Heart right ventricle (tissue), 16 donors: ENCODE measurements at regions not wholly inside any gene's neighbourhood (a gene's known extent, or its start where the extent isn't known, plus 50 kb on each side); places are given as distances from the start of the nearest gene placed in this dataset.
A peak's percentile ranks its signal among the peaks of the same experiment; 100 is the strongest.

ENCODE experiments used
- ATAC-seq, 8 donors: fragments of 200-7000 bp; cut with Tn5 transposase; one replicate each; pipeline ENCODE4 v1.9.1; 2020; ENCODE audit warnings: mild to moderate bottlenecking in 8 of 8, moderate library complexity in 8 of 8, moderate number of reproducible peaks in 1 of 8
- DNase-seq, 2 donors: peaks; one replicate each; pipeline ENCODE4 v3.0.0-alpha.2; 2020
- H3K27ac ChIP-seq, 10 donors: fragments of 200-600 bp; sonication (generic) in 2 of 10; one replicate each; pipeline versions ENCODE4 v1.5.0 to v1.8.0; 2020 to 2022; ENCODE audit warnings: mild to moderate bottlenecking in 3 of 10
- H3K27me3 ChIP-seq, 7 donors: fragments of 200-600 bp; one replicate each; pipeline ENCODE4 v1.8.0; 2021 to 2022; ENCODE audit warnings: mild to moderate bottlenecking in 2 of 7
- H3K36me3 ChIP-seq, 9 donors: fragments of 200-600 bp; sonication (generic) in 1 of 9; one replicate each; pipeline versions ENCODE4 v1.5.0 to v1.8.0; 2020 to 2022; ENCODE audit warnings: mild to moderate bottlenecking in 2 of 9
- H3K4me1 ChIP-seq, 9 donors: fragments of 200-600 bp; sonication (generic) in 1 of 9; one replicate each; pipeline versions ENCODE4 v1.5.0 to v1.8.0; 2020 to 2022; ENCODE audit warnings: mild to moderate bottlenecking in 4 of 9
- H3K4me3 ChIP-seq, 10 donors: fragments of 200-600 bp; sonication (generic) in 2 of 10; one replicate each; pipeline versions ENCODE4 v1.5.0 to v1.8.0; 2020 to 2022; ENCODE audit warnings: mild to moderate bottlenecking in 7 of 10, moderate library complexity in 2 of 10
- H3K9me3 ChIP-seq, 11 donors: fragments of 200-600 bp in 10 of 11; sonication (generic) in 2 of 11; one replicate each; pipeline versions ENCODE4 v1.5.0 to v1.8.0; 2013 to 2022; ENCODE audit warnings: mild to moderate bottlenecking in 2 of 11, control low read depth in 1 of 11, moderate library complexity in 1 of 11
- CTCF ChIP-seq, 9 donors: fragments of 200-600 bp; sonication (generic) in 2 of 9; IDR thresholded peaks; one replicate each; pipeline versions ENCODE4 v1.5.0 to v1.8.0; 2021 to 2022; ENCODE audit warnings: antibody characterized with exemption in 9 of 9, mild to moderate bottlenecking in 5 of 9, moderate library complexity in 1 of 9
- WGBS, 2 donors: extraction: QIAGEN DNeasy Blood & Tissue Kit; methylation state at CpG; one replicate each; pipeline ENCODE4 v1.1.7; 2013; ENCODE audit warnings: inconsistent platforms in 1 of 2; 5-methylcytosine and 5-hydroxymethylcytosine counted together
- intact Hi-C, 10 donors: fragments of 100-400 bp; cut with DNase I; formaldehyde crosslinking; loops; one replicate each; pipeline versions ENCODE4 v1.11.1 to v1.14.2; 2022
- donor health status: Arrhythmogenic right ventricular cardiomyopathy.
- donor health status: ischemic (EF 13 %, LVEDD 7.1; RV severe dilation, severe dysfunction).
- donor health status: healthy with polysubstance abuse.
- donor health status: DM: no; HTN: yes; CAD: no.
- donor health status: DM: no; HTN: no; CAD: no.
- donor health status: ischemic (EF 25% LVEDD 6.9; RV normal size, moderate dysfunction).
- donor health status: ischemic (EF 25% LVEDD 5.7; RV mildly dilated, moderate dysfunction).
- donor health status: healthy.
- donor health status: DM: yes; HTN: yes; CAD: no.
- donor health status: Ischemic cardiomyopathy.
- donor health status: ischemic (EF 35%, LVEDD 5.7; RV mildly dilated, moderate dysfunction).
- donor health status: nonischemic (EF 11% LVEDD 7.7; RV severe dilation, severe dysfunction).
- donor health status: DM: yes; HTN: yes; CAD: no.
- donor health status: PGD.
- donor health status: ischemic (EF 29% LVEDD 5.4; RV normal size, mild dysfunction).
- donor health status: nonischemic (EF 23%, LVEDD 6.1; RV moderate dilation, normal function).

DNA sequence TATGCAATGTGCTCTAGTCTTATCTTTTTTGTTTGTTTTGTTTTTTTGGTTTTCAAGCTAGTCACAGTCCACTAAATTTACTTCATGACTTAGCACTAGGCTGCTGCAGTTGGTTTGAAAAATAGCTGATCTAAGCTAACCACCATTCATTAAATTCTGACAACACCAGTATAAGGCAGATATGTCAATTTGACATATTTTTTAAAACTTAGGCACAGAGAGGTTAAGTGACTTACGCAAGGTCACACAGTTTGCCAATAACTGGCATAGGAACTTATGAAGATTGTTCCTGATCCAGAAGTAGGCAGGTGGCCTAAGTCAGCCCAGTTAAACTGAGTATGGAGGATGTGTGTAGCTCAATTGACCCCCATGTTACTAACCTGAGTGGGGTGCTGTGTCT, 377.3 kb upstream of the NFE2L3 start:
- intact Hi-C loops: no loop called here
- H3K27ac ChIP-seq: no peak overlapping the region
- ATAC-seq: no peak

DNA sequence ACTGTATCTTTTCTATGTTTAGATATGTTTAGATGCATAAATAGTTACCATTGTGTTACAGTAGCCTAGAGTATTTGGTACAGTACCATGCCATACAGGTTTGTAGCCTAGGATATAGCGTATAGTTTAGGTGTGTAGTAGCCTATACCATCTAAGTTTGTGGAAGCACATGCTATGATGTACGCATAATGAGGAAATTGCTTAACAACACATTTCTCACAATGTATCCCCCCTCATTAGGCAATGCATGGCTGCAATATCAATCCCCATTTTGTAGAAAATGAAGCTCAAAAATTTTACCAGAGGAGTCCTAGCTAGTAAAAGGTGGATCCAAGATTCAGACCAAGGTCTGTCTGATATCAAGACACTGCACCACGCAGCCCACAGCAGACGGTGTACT, 376.4 kb upstream of the NFE2L3 start:
- H3K9me3 ChIP-seq: no peaks in the 10 kb centered on the region
- intact Hi-C loops: no loop called here
- 90 to 93% methylated on average over 4 of the region's 4 CpGs for WGBS, 2 donors
- ATAC-seq (no peak), DNase-seq (no peak)
- H3K4me1 ChIP-seq: peaks cover 0 to 15% (median 0%) of the 10 kb centered on the region in 9 donors
- no peaks in the 10 kb centered on the region for H3K27me3 ChIP-seq
- no peak for TF ChIP-seq CTCF (IDR thresholded peaks at IDR 0.05)
- H3K27ac ChIP-seq: peak overlapping the region in 3 of 10 donors; percentile 1 to 39 (median 16)
- no peaks in the 10 kb centered on the region for H3K36me3 ChIP-seq
- no peak overlapping the region for H3K4me3 ChIP-seq

More for the DNA sequence above, 377.3 kb upstream of the NFE2L3 start:
- H3K36me3 ChIP-seq: no peaks in the 10 kb centered on the region
- DNase-seq: no peak
- H3K9me3 ChIP-seq: no peaks in the 10 kb centered on the region
- peaks cover 0 to 21% (median 0%) of the 10 kb centered on the region in 9 donors for H3K4me1 ChIP-seq
- H3K27me3 ChIP-seq: no peaks in the 10 kb centered on the region
- H3K4me3 ChIP-seq: no peak overlapping the region
- TF ChIP-seq CTCF (IDR thresholded peaks at IDR 0.05): no peak
- 99 to 100% methylated on average over 1 of the region's 1 CpG for WGBS, 2 donors

- WGBS, 2 donors: 69 to 79% methylated on average over 3 of the region's 3 CpGs
- intact Hi-C loops: no loop called here
- peak in 1 of 2 donors; percentile 47 for DNase-seq
These were observed 375.8 kb upstream of the NFE2L3 start for GRCh38 chr7:25775999-25776743.

DNA sequence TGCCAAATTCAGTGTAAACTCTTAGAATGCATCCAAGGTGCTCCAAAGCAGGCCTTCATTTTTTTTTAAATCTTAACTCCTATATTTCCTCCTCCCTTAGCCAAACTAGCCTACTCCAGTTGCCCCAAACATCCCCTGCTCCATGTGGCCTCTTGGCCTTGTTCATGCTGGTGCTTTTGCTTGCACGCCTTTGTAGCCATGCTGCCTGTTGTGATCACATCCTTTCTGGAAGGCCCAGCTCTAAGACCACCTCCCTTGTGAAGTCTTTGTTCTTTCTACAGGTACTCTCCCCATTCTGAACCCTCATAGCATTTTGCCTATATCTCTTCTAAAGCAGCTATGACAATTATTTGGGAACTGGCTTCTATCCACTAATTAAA, 375.3 kb upstream of the NFE2L3 start:
- Histone ChIP-seq H3K36me3 (no peaks in the 10 kb centered on the region), H3K27ac (peak overlapping the region in 5 of 10 donors; percentile 1 to 31 (median 21)), H3K4me3 (no peak overlapping the region), H3K27me3 (no peaks in the 10 kb centered on the region), H3K9me3 (no peaks in the 10 kb centered on the region), H3K4me1 (peaks cover 0 to 15% (median 0%) of the 10 kb centered on the region in 9 donors)
- 77% methylated on average over 1 of the region's 1 CpG for WGBS, 2 donors
- DNase-seq (no peak), ATAC-seq (peak in 4 of 8 donors; percentile 8 to 44 (median 30))
- no peak for TF ChIP-seq CTCF (IDR thresholded peaks at IDR 0.05)
- intact Hi-C loops: no loop called here

More at GRCh38 chr7:25775999-25776743, 375.8 kb upstream of the NFE2L3 start:
- H3K27ac ChIP-seq: peak overlapping the region in 7 of 10 donors; percentile 1 to 39 (median 21)
- ATAC-seq: peak; percentile 50 to 83 (median 78)
- H3K9me3 ChIP-seq: no peaks in the 10 kb centered on the region
- H3K4me1 ChIP-seq: peaks cover 0 to 15% (median 0%) of the 10 kb centered on the region in 9 donors
- no peaks in the 10 kb centered on the region for H3K27me3 ChIP-seq
- no peaks in the 10 kb centered on the region for H3K36me3 ChIP-seq
- no peak overlapping the region for H3K4me3 ChIP-seq
- no peak for TF ChIP-seq CTCF (IDR thresholded peaks at IDR 0.05)
